Esophagus squamous epithelium (tissue), 5 donors: ENCODE measurements at regions not wholly inside any gene's neighbourhood (a gene's known extent, or its start where the extent isn't known, plus 50 kb on each side); places are given as distances from the start of the nearest gene placed in this dataset.

Experiments
- DNase-seq: peaks from one replicate; lab custom pipeline; 2025; lab: John Stamatoyannopoulos, UW
- H3K27ac ChIP-seq, 4 donors: fragments of 200-600 bp; sonication (generic); one replicate each; pipeline ENCODE4 v1.5.1; 2016 to 2019; ENCODE audit warnings: mild to moderate bottlenecking in 1 of 4
- H3K27me3 ChIP-seq, 4 donors: fragments of 200-600 bp; sonication (generic); 1 replicate in 3 of 4; 2 replicates in 1 of 4; pipeline versions ENCODE4 v1.5.1 to v1.6.0; 2017 to 2021; ENCODE audit warnings: antibody characterized with exemption in 1 of 4
- H3K36me3 ChIP-seq, 3 donors: fragments of 200-600 bp; sonication (generic); one replicate each; pipeline ENCODE4 v1.5.1; 2016 to 2019
- H3K4me1 ChIP-seq, 3 donors: fragments of 200-600 bp; sonication (generic); one replicate each; pipeline ENCODE4 v1.5.1; 2017 to 2019
- H3K4me3 ChIP-seq, 4 donors: fragments of 200-600 bp; sonication (generic); 1 replicate in 3 of 4; 2 replicates in 1 of 4; pipeline ENCODE4 v1.5.1; 2016 to 2019; ENCODE audit warnings: mild to moderate bottlenecking in 2 of 4, moderate library complexity in 1 of 4
- H3K9me3 ChIP-seq, 3 donors: fragments of 200-600 bp; sonication (generic); one replicate each; pipeline ENCODE4 v1.5.1; 2016 to 2019
- CTCF ChIP-seq, 6 experiments: fragments of 450-650 bp in 4 of 6; fragments of 200-600 bp in 2 of 6; sonication (generic) in 2 of 6; IDR thresholded peaks; one replicate each; pipeline ENCODE4 v1.5.1; 2016 to 2019; ENCODE audit warnings: antibody characterized with exemption in 6 of 6, mild to moderate bottlenecking in 4 of 6, moderate library complexity in 4 of 6
- POLR2A ChIP-seq, 4 donors: fragments of 450-650 bp; IDR thresholded peaks; one replicate each; pipeline ENCODE4 v1.6.1; 2017; ENCODE audit warnings: antibody characterized with exemption in 4 of 4, mild to moderate bottlenecking in 4 of 4, moderate library complexity in 3 of 4
- WGBS, 2 donors: methylation state at CpG; one replicate each; pipeline ENCODE4 v1.1.5; 2018; 5-methylcytosine and 5-hydroxymethylcytosine counted together
- intact Hi-C: fragments of 100-400 bp; cut with DNase I; formaldehyde crosslinking; loops from one replicate; pipeline ENCODE4 v1.15.0; 2022
- donor health status: DM: yes; HTN: yes; CAD: no.

- Histone ChIP-seq H3K36me3 (no peaks in the 10 kb centered on the region), H3K4me1 (peaks cover under 1 to 2% (median 2%) of the 10 kb centered on the region in 3 donors), H3K9me3 (no peaks in the 10 kb centered on the region), H3K27me3 (no peaks in the 10 kb centered on the region), H3K4me3 (no peak overlapping the region), H3K27ac (no peak overlapping the region)
- DNase-seq: no peak
- intact Hi-C loops: no loop called here
- 53 to 67% methylated on average over 2 of the region's 2 CpGs for WGBS, 2 donors
- no peak for TF ChIP-seq POLR2A (IDR thresholded peaks at IDR 0.05)
- no peak for TF ChIP-seq CTCF (IDR thresholded peaks at IDR 0.05)
Measured at GRCh38 chr9:89967527-89967926, 362.7 kb downstream of the GADD45G start.

- WGBS, 2 donors: 16 to 24% methylated on average over 3 of the region's 3 CpGs
- TF ChIP-seq POLR2A (IDR thresholded peaks at IDR 0.05): no peak
- no peak for TF ChIP-seq CTCF (IDR thresholded peaks at IDR 0.05)
- DNase-seq: no peak
- H3K9me3 ChIP-seq: no peaks in the 10 kb centered on the region
- no peaks in the 10 kb centered on the region for H3K36me3 ChIP-seq
- no peak overlapping the region for H3K4me3 ChIP-seq
- intact Hi-C loops: no loop called here
- H3K4me1 ChIP-seq: no peaks in the 10 kb centered on the region
- H3K27me3 ChIP-seq: no peaks in the 10 kb centered on the region
- H3K27ac ChIP-seq: no peak overlapping the region
Measured at GRCh38 chr9:89969156-89969675, 364.4 kb downstream of the GADD45G start.

GRCh38 chr9:89969881-89970639 is 365.2 kb downstream of the GADD45G start:
- Histone ChIP-seq H3K27me3 (no peaks in the 10 kb centered on the region), H3K4me1 (no peaks in the 10 kb centered on the region), H3K36me3 (no peaks in the 10 kb centered on the region), H3K9me3 (no peaks in the 10 kb centered on the region), H3K4me3 (no peak overlapping the region), H3K27ac (no peak overlapping the region)
- no peak for DNase-seq
- intact Hi-C loops: no loop called here
- TF ChIP-seq CTCF (IDR thresholded peaks at IDR 0.05) (no peak), POLR2A (IDR thresholded peaks at IDR 0.05) (no peak)
- WGBS, 2 donors: 88 to 90% methylated on average over 9 to 11 of the region's 11 CpGs

DNA sequence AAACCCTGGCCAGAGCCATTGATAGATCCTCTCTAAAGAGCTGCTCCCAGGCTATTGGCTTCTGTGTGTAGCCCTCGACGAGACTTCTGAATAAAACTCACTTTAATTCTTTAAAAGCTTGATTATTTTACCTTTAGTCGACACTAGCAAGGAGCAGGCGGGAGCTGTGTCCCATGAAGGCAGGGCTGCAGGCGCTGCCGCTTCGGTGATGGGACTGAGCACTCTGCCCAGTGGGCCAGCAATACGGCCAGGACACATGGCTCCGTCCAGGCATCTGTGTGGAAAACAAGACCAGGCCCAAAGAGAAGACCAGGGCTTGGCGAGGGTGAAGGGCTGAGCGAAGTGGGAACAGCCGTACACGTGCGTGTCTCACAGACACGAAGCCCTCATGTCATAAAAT is 365.9 kb downstream of the GADD45G start:
- H3K27ac ChIP-seq: no peak overlapping the region
- DNase-seq: no peak
- H3K4me1 ChIP-seq: no peaks in the 10 kb centered on the region
- no peak overlapping the region for H3K4me3 ChIP-seq
- no peaks in the 10 kb centered on the region for H3K9me3 ChIP-seq
- no peaks in the 10 kb centered on the region for H3K27me3 ChIP-seq
- intact Hi-C loops: no loop called here
- H3K36me3 ChIP-seq: no peaks in the 10 kb centered on the region
- 88 to 94% methylated on average over 10 to 12 of the region's 15 CpGs for WGBS, 2 donors
- TF ChIP-seq CTCF (IDR thresholded peaks at IDR 0.05) (no peak), POLR2A (IDR thresholded peaks at IDR 0.05) (no peak)

GRCh38 chr9:89972535-89972934 is 367.7 kb downstream of the GADD45G start:
- H3K9me3 ChIP-seq: no peaks in the 10 kb centered on the region
- no peak overlapping the region for H3K27ac ChIP-seq
- intact Hi-C loops: no loop called here
- TF ChIP-seq CTCF (IDR thresholded peaks at IDR 0.05): no peak
- TF ChIP-seq POLR2A (IDR thresholded peaks at IDR 0.05): no peak
- WGBS, 2 donors: 70 to 78% methylated on average over 5 of the region's 5 CpGs
- H3K27me3 ChIP-seq: no peaks in the 10 kb centered on the region
- H3K36me3 ChIP-seq: no peaks in the 10 kb centered on the region
- no peaks in the 10 kb centered on the region for H3K4me1 ChIP-seq
- no peak overlapping the region for H3K4me3 ChIP-seq
- no peak for DNase-seq
